H9 (cell line): ENCODE measurements at regions not wholly inside any gene's neighbourhood (a gene's known extent, or its start where the extent isn't known, plus 50 kb on each side); places are given as distances from the start of the nearest gene placed in this dataset.

ENCODE experiments used
- DNase-seq: peaks from one replicate; pipeline ENCODE4 v3.0.0-alpha.2; 2017
- H2AFZ ChIP-seq: one replicate; pipeline ENCODE4 v1.6.1; 2013; ENCODE audit warnings: mild to moderate bottlenecking, low read length, control low read depth, moderate library complexity
- H2AK5ac ChIP-seq: 2 replicates; pipeline ENCODE4 v1.6.1; 2013; ENCODE audit warnings: low read length, control low read depth, mixed read lengths; ENCODE audit not compliant: insufficient read length
- H2BK120ac ChIP-seq: one replicate; pipeline ENCODE4 v1.6.1; 2013; ENCODE audit warnings: low read depth, mild to moderate bottlenecking, low read length, control low read depth, inconsistent platforms; ENCODE audit not compliant: poor library complexity, severe bottlenecking
- H2BK12ac ChIP-seq: 2 replicates; pipeline ENCODE4 v1.6.1; 2013; ENCODE audit warnings: low read length, control low read depth, mixed read lengths, low read depth; ENCODE audit not compliant: insufficient read length
- H2BK15ac ChIP-seq: 2 replicates; pipeline ENCODE4 v1.6.1; 2013; ENCODE audit warnings: low read depth, low read length, control low read depth
- H2BK20ac ChIP-seq: one replicate; pipeline ENCODE4 v1.6.1; 2013; ENCODE audit warnings: low read depth, mild to moderate bottlenecking, low read length, control low read depth, inconsistent platforms; ENCODE audit not compliant: poor library complexity, severe bottlenecking
- H2BK5ac ChIP-seq: 2 replicates; pipeline ENCODE4 v1.6.1; 2013; ENCODE audit warnings: low read length, control low read depth, mixed read lengths; ENCODE audit not compliant: insufficient read length
- H3K14ac ChIP-seq: 2 replicates; pipeline ENCODE4 v1.6.1; 2013; ENCODE audit warnings: low read length, control low read depth; ENCODE audit not compliant: insufficient read depth
- H3K18ac ChIP-seq: 2 replicates; pipeline ENCODE4 v1.6.1; 2013; ENCODE audit warnings: low read depth, mild to moderate bottlenecking, mixed read lengths, low read length, control low read depth; ENCODE audit not compliant: insufficient read length
- H3K23ac ChIP-seq: 2 replicates; pipeline ENCODE4 v1.6.1; 2013; ENCODE audit warnings: low read length, control low read depth, mixed read lengths, low read depth; ENCODE audit not compliant: insufficient read length
- H3K23me2 ChIP-seq: 2 replicates; pipeline ENCODE4 v1.6.1; 2013; ENCODE audit warnings: low read depth, mild to moderate bottlenecking, mixed read lengths, low read length, control low read depth; ENCODE audit not compliant: insufficient read length, poor library complexity, severe bottlenecking
- H3K27ac ChIP-seq: 2 replicates; pipeline ENCODE4 v1.5.1; 2013; ENCODE audit warnings: low read length, control low read depth, mixed read lengths, low read depth; ENCODE audit not compliant: insufficient read length
- H3K27me3 ChIP-seq: 2 replicates; pipeline ENCODE4 v1.6.1; 2013; ENCODE audit warnings: low read length, control low read depth, inconsistent platforms; ENCODE audit not compliant: insufficient read depth
- H3K4ac ChIP-seq: 2 replicates; pipeline ENCODE4 v1.6.1; 2013; ENCODE audit warnings: low read depth, mild to moderate bottlenecking, control low read depth, inconsistent platforms, low read length, moderate library complexity
- H3K4me1 ChIP-seq: 2 replicates; pipeline ENCODE4 v1.6.1; 2013; ENCODE audit warnings: low read length, control low read depth, inconsistent platforms; ENCODE audit not compliant: insufficient read depth
- H3K4me2 ChIP-seq: 2 replicates; pipeline ENCODE4 v1.6.1; 2013; ENCODE audit warnings: low read length, control low read depth, mixed read lengths; ENCODE audit not compliant: insufficient read length, insufficient read depth
- H3K56ac ChIP-seq: 2 replicates; pipeline ENCODE4 v1.6.1; 2013; ENCODE audit warnings: low read depth, mild to moderate bottlenecking, mixed read lengths, low read length, control low read depth; ENCODE audit not compliant: insufficient read length
- H3K79me1 ChIP-seq: 2 replicates; pipeline ENCODE4 v1.6.1; 2013; ENCODE audit warnings: low read depth, mild to moderate bottlenecking, moderate library complexity, low read length, control low read depth, inconsistent platforms; ENCODE audit not compliant: insufficient read depth, poor library complexity, severe bottlenecking
- H3K79me2 ChIP-seq: 2 replicates; pipeline ENCODE4 v1.6.1; 2013; ENCODE audit warnings: low read length, control low read depth, inconsistent platforms; ENCODE audit not compliant: insufficient read depth
- H3K9ac ChIP-seq: 2 replicates; pipeline ENCODE4 v1.6.1; 2013; ENCODE audit warnings: low read length, control low read depth, mixed read lengths; ENCODE audit not compliant: insufficient read length; ENCODE audit errors: extremely low read depth
- H3K9me3 ChIP-seq: one replicate; pipeline ENCODE4 v1.6.1; 2013; ENCODE audit warnings: low read depth, low read length, inconsistent platforms; ENCODE audit not compliant: control insufficient read depth
- H3T11ph ChIP-seq: one replicate; pipeline ENCODE4 v1.6.1; 2013; ENCODE audit warnings: mild to moderate bottlenecking, low read length, control low read depth, inconsistent platforms
- H4K20me1 ChIP-seq: one replicate; pipeline ENCODE4 v1.6.1; 2013; ENCODE audit not compliant: control insufficient read depth, insufficient read length, insufficient read depth
- H4K5ac ChIP-seq: 2 replicates; pipeline ENCODE4 v1.6.1; 2013; ENCODE audit warnings: low read depth, mild to moderate bottlenecking, mixed read lengths, low read length, control low read depth; ENCODE audit not compliant: insufficient read length
- H4K8ac ChIP-seq: replicated peaks from 2 replicates; pipeline ENCODE4 v1.6.1; 2013; ENCODE audit warnings: low read length, control low read depth, mixed read lengths, low read depth; ENCODE audit not compliant: insufficient read length
- H4K91ac ChIP-seq: 2 replicates; pipeline ENCODE4 v1.6.1; 2013; ENCODE audit warnings: low read depth, mild to moderate bottlenecking, moderate library complexity, mixed read lengths, low read length, control low read depth; ENCODE audit not compliant: insufficient read length
- H3K27ac Mint-ChIP-seq, 3 experiments: 2 replicates in 2 of 3; 3 replicates in 1 of 3; pipeline ENCODE4 v1.8.0; 2020 to 2021; ENCODE audit warnings: mixed read lengths in 3 of 3, mild to moderate bottlenecking in 1 of 3, moderate library complexity in 1 of 3
- H3K27me3 Mint-ChIP-seq: 2 replicates; pipeline ENCODE4 v1.8.0; 2021; ENCODE audit warnings: low read depth, mild to moderate bottlenecking, moderate library complexity, mixed read lengths
- H3K36me3 Mint-ChIP-seq, 3 experiments: 2 replicates in 2 of 3; 3 replicates in 1 of 3; pipeline ENCODE4 v1.8.0; 2020 to 2021; ENCODE audit warnings: low read depth in 3 of 3, mixed read lengths in 3 of 3; ENCODE audit not compliant: insufficient read depth in 1 of 3
- H3K4me1 Mint-ChIP-seq, 2 experiments: 2 replicates each; pipeline ENCODE4 v1.8.0; 2020; ENCODE audit warnings: mixed read lengths in 2 of 2
- H3K4me3 Mint-ChIP-seq, 2 experiments: 2 replicates in 1 of 2; 3 replicates in 1 of 2; pipeline ENCODE4 v1.8.0; 2020 to 2021; ENCODE audit warnings: mild to moderate bottlenecking in 2 of 2, mixed read lengths in 2 of 2, moderate library complexity in 1 of 2
- H3K9me3 Mint-ChIP-seq, 2 experiments: 2 replicates in 1 of 2; 3 replicates in 1 of 2; pipeline ENCODE4 v1.8.0; 2020; ENCODE audit warnings: mild to moderate bottlenecking in 2 of 2, mixed read lengths in 2 of 2, moderate library complexity in 1 of 2
- CTCF ChIP-seq: fragments of 200-600 bp; sonication (generic); conservative IDR thresholded peaks from 3 replicates; pipeline ENCODE4 v1.8.0; 2021; ENCODE audit warnings: antibody characterized with exemption, mild to moderate bottlenecking
- WGBS: extraction: QIAGEN DNeasy Blood & Tissue Kit; methylation state at CpG from one replicate; pipeline ENCODE4 v1.1.7; 2013; ENCODE audit warnings: missing lambda C conversion rate, low lambda C conversion rate, mixed read lengths; ENCODE audit not compliant: insufficient read length; ENCODE audit errors: extremely low coverage; 5-methylcytosine and 5-hydroxymethylcytosine counted together

GRCh38 chr5:89044674-89045200 is 161.8 kb upstream of the MEF2C start:
- Histone ChIP-seq H3K4me2 (no peak overlapping the region), H3K79me2 (no peaks in the 10 kb centered on the region), H2AK5ac (no peak overlapping the region), H4K5ac (no peak overlapping the region), H4K8ac (no peak overlapping the region), H3K9me3 (no peaks in the 10 kb centered on the region), H2AFZ (no peak overlapping the region), H3K9ac (no peak overlapping the region), H2BK120ac (no peak overlapping the region), H3K4me1 (peaks cover 8% of the 10 kb centered on the region), H3K27me3 (no peaks in the 10 kb centered on the region), H3K56ac (no peak overlapping the region), H4K91ac (no peak overlapping the region), H2BK15ac (no peak overlapping the region), H4K20me1 (no peaks in the 10 kb centered on the region), H3K14ac (no peak overlapping the region), H3K23me2 (no peaks in the 10 kb centered on the region), H2BK12ac (no peak overlapping the region), H2BK5ac (no peak overlapping the region), H3K23ac (no peak overlapping the region), H3K4ac (no peak overlapping the region), H3K27ac (no peak overlapping the region), H3K18ac (no peak overlapping the region), H3K79me1 (no peaks in the 10 kb centered on the region), H3T11ph (no peak overlapping the region), H2BK20ac (no peak overlapping the region)
- H3K4me3 Mint-ChIP-seq = no peak overlapping the region
- no peaks in the 10 kb centered on the region for H3K27me3 Mint-ChIP-seq
- TF ChIP-seq CTCF = no peak
- no CpG with 5 or more reads among the region's 5 CpGs for WGBS
- peaks cover 6 to 7% of the 10 kb centered on the region in 2 experiments; a peak in 3 of 5 replicates for H3K9me3 Mint-ChIP-seq
- no peak overlapping the region; a peak in 1 of 7 replicates for H3K27ac Mint-ChIP-seq
- H3K4me1 Mint-ChIP-seq = peaks cover 8% of the 10 kb centered on the region in 2 experiments
- peaks cover 2 to 8% (median 6%) of the 10 kb centered on the region in 3 experiments; a peak in 6 of 7 replicates for H3K36me3 Mint-ChIP-seq
- no peak for DNase-seq
